Neural progenitor cell (in vitro differentiated cells): ENCODE measurements at regions not wholly inside any gene's neighbourhood (a gene's known extent, or its start where the extent isn't known, plus 50 kb on each side); places are given as distances from the start of the nearest gene placed in this dataset.

ENCODE experiments used
- EZH2 ChIP-seq: fragments of 200-600 bp; sonication (generic); IDR thresholded peaks from 2 replicates; pipeline ENCODE4 v1.6.1; 2017; ENCODE audit warnings: antibody characterized with exemption, mild to moderate bottlenecking, moderate library complexity
- TF ChIP-seq, protein P1 (sequence below): fragments of 200-600 bp; sonication (generic); IDR thresholded peaks from 2 replicates; pipeline ENCODE4 v1.5.1; 2017; ENCODE audit warnings: antibody characterized with exemption, mild to moderate bottlenecking

- TF ChIP-seq, protein P1, sequence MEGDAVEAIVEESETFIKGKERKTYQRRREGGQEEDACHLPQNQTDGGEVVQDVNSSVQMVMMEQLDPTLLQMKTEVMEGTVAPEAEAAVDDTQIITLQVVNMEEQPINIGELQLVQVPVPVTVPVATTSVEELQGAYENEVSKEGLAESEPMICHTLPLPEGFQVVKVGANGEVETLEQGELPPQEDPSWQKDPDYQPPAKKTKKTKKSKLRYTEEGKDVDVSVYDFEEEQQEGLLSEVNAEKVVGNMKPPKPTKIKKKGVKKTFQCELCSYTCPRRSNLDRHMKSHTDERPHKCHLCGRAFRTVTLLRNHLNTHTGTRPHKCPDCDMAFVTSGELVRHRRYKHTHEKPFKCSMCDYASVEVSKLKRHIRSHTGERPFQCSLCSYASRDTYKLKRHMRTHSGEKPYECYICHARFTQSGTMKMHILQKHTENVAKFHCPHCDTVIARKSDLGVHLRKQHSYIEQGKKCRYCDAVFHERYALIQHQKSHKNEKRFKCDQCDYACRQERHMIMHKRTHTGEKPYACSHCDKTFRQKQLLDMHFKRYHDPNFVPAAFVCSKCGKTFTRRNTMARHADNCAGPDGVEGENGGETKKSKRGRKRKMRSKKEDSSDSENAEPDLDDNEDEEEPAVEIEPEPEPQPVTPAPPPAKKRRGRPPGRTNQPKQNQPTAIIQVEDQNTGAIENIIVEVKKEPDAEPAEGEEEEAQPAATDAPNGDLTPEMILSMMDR, result no peak
- no peak for TF ChIP-seq EZH2
These were observed 331.7 kb downstream of the TNS1 start for GRCh38 chr2:217671075-217671474.
